Calu3 (cell line): ENCODE measurements at regions not wholly inside any gene's neighbourhood (a gene's known extent, or its start where the extent isn't known, plus 50 kb on each side); places are given as distances from the start of the nearest gene placed in this dataset.

Experiments
- BruUV-seq: library from RNA; stranded (reverse); fragments of 400-500 nt; replicated peaks from 2 replicates; lab custom pipeline; 2021; lab: Mats Ljungman, UMichigan
- CTCF ChIA-PET: fragments of 300-600 bp; sonication (Branson Sonifier 250); formaldehyde crosslinking; loops from one replicate; lab custom pipeline; 2022; ENCODE audit warnings: antibody characterized with exemption; lab: Charles Lee
- DNase-seq: peaks from one replicate; pipeline ENCODE4 v3.0.0; 2022
- H3K27ac Mint-ChIP-seq: one replicate; pipeline ENCODE4 v1.8.0; 2022; ENCODE audit warnings: mixed read lengths; ENCODE audit not compliant: unreplicated experiment
- H3K27me3 Mint-ChIP-seq: one replicate; pipeline ENCODE4 v1.8.0; 2022; ENCODE audit warnings: mixed read lengths; ENCODE audit not compliant: unreplicated experiment
- H3K36me3 Mint-ChIP-seq: one replicate; pipeline ENCODE4 v1.8.0; 2022; ENCODE audit warnings: mild to moderate bottlenecking, moderate library complexity, mixed read lengths; ENCODE audit not compliant: insufficient read depth, unreplicated experiment
- H3K4me1 Mint-ChIP-seq: one replicate; pipeline ENCODE4 v1.8.0; 2022; ENCODE audit warnings: mild to moderate bottlenecking, low read depth, mixed read lengths; ENCODE audit not compliant: unreplicated experiment
- H3K4me3 Mint-ChIP-seq: one replicate; pipeline ENCODE4 v1.8.0; 2022; ENCODE audit warnings: mild to moderate bottlenecking, low read depth, moderate library complexity, mixed read lengths; ENCODE audit not compliant: unreplicated experiment
- H3K9me3 Mint-ChIP-seq: one replicate; pipeline ENCODE4 v1.8.0; 2022; ENCODE audit warnings: low read depth, mixed read lengths; ENCODE audit not compliant: unreplicated experiment
- intact Hi-C: fragments of 100-400 bp; cut with micrococcal nuclease; formaldehyde crosslinking; loops from one replicate; pipeline ENCODE4 v1.10.0; 2022; ENCODE audit not compliant: unreplicated experiment
- TF ChIP-seq, protein P1 (sequence below): fragments of 200-600 bp; IDR thresholded peaks from one replicate; pipeline ENCODE4 v1.8.0; 2022; ENCODE audit warnings: antibody characterized with exemption; ENCODE audit not compliant: unreplicated experiment

DNA sequence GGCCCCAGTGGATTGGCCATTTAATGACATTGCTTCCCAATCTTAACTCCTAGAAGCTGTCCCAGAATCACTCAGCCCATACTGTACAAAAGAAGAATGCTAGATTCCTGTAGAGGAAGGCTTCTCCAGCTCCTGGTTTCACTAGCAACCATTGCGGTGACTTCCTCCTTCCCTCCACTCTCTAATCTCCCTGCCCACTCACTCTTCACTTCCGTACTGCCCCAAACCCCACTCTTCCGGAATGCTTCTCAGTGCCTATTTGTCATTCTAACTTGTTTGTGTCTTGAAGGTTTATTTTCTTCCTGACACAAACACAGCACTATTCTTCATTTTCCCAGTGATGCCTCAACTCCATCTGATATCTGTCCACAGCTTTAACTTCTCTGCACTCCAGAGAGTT lies 97.1 kb upstream of the SPATA16 start:
- TF ChIP-seq, protein P1, sequence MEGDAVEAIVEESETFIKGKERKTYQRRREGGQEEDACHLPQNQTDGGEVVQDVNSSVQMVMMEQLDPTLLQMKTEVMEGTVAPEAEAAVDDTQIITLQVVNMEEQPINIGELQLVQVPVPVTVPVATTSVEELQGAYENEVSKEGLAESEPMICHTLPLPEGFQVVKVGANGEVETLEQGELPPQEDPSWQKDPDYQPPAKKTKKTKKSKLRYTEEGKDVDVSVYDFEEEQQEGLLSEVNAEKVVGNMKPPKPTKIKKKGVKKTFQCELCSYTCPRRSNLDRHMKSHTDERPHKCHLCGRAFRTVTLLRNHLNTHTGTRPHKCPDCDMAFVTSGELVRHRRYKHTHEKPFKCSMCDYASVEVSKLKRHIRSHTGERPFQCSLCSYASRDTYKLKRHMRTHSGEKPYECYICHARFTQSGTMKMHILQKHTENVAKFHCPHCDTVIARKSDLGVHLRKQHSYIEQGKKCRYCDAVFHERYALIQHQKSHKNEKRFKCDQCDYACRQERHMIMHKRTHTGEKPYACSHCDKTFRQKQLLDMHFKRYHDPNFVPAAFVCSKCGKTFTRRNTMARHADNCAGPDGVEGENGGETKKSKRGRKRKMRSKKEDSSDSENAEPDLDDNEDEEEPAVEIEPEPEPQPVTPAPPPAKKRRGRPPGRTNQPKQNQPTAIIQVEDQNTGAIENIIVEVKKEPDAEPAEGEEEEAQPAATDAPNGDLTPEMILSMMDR: no peak
- Mint-ChIP-seq H3K27me3 (no peaks in the 10 kb centered on the region), H3K36me3 (no peaks in the 10 kb centered on the region), H3K4me1 (no peaks in the 10 kb centered on the region), H3K9me3 (no peaks in the 10 kb centered on the region), H3K4me3 (no peak overlapping the region), H3K27ac (no peak overlapping the region)
- intact Hi-C loops: no loop called here
- BruUV-seq: no TSS peak
- CTCF ChIA-PET: no interaction called here
- no peak for DNase-seq

DNA sequence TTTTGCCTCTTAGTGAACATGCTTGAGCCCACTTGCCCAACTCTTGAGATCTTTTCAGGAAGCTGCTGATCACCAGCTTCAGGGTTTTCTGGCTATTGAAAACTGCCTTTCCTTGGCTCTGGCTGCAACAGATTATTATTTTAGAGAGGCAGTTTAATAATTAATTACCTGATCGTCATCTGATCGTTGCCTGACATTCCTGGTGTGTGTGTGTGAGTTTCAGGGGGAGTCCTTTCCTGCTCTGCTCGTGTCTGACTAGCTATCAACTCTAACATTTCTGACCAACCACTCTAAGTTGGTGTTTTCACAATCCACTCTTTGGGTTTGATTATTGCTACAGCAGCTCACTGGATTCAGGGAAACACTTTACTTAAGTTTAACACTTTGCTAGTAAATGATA lies 84.3 kb upstream of the SPATA16 start:
- TF ChIP-seq, protein P1: no peak
- no peaks in the 10 kb centered on the region for H3K9me3 Mint-ChIP-seq
- intact Hi-C loops: no loop called here
- CTCF ChIA-PET: no interaction called here
- peak; percentile 15 for DNase-seq
- BruUV-seq: no TSS peak
- no peaks in the 10 kb centered on the region for H3K27me3 Mint-ChIP-seq
- no peak overlapping the region for H3K4me3 Mint-ChIP-seq
- H3K4me1 Mint-ChIP-seq: peaks cover 11% of the 10 kb centered on the region
- H3K36me3 Mint-ChIP-seq: no peaks in the 10 kb centered on the region
- no peak overlapping the region for H3K27ac Mint-ChIP-seq

DNA sequence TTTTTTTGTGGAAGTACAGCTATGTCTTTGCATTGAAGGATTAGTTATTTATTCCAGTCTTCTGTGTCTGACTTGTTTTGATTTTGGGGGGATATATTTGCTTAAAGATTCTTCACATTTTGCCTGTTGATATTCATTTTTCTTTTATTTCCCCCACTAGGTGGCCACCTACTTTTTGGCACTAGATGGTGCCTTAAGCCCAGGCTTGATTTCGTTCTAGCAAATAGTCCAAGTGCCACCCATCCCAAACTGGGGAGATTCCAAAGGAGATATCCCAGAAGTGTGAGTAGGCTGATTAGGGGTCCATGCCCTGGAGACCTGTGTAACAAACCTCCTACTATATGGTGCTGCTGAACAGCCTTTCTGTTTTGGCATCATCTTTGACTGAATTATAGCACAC lies 80.0 kb upstream of the SPATA16 start:
- Mint-ChIP-seq H3K4me1 (peaks cover 11% of the 10 kb centered on the region), H3K4me3 (no peak overlapping the region), H3K27me3 (no peaks in the 10 kb centered on the region), H3K36me3 (no peaks in the 10 kb centered on the region), H3K9me3 (no peaks in the 10 kb centered on the region), H3K27ac (no peak overlapping the region)
- DNase-seq: peak; percentile 32
- TF ChIP-seq, protein P1: peak; percentile 85
- CTCF ChIA-PET: no interaction called here
- BruUV-seq: no TSS peak
- intact Hi-C loops: loop anchor here (1.0 to 5.0 kb wide), 2 partner anchors 176 to 332 kb away; partner anchors contain the start of gene NLGN1

DNA sequence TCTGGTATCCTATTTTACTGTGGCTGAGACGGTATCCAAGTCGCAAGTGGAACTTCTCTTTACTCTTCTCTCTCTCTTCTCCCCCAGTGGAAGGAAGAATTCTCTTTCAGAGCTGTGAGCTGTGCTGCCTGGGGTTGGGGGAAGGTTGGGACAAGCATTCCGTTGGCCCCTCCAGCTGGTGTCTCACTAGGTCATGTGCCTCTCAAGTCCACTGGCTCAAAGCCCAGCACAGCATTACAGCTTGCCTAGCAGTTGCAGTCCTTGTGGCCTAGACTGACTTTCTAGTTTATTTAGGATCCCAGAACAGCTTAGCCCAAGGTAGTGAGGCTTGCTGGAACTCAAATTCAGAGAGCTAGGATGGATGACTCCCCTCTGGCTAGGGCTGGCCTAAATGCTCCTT lies 76.1 kb upstream of the SPATA16 start:
- CTCF ChIA-PET: interaction anchor here (0.5 kb wide), 1 partner anchor 31 kb away, joined by 6 read pairs; no protein-coding TSS in a partner anchor
- H3K4me1 Mint-ChIP-seq: no peaks in the 10 kb centered on the region
- no TSS peak for BruUV-seq
- H3K27ac Mint-ChIP-seq: no peak overlapping the region
- no peaks in the 10 kb centered on the region for H3K27me3 Mint-ChIP-seq
- intact Hi-C loops: loop anchor here (10.0 kb wide), 1 partner anchor 372 kb away; no protein-coding TSS in a partner anchor
- no peaks in the 10 kb centered on the region for H3K9me3 Mint-ChIP-seq
- TF ChIP-seq, protein P1: no peak
- H3K36me3 Mint-ChIP-seq: no peaks in the 10 kb centered on the region
- DNase-seq: no peak
- H3K4me3 Mint-ChIP-seq: no peak overlapping the region
